HG02571 (cell line): ENCODE measurements at regions not wholly inside any gene's neighbourhood (a gene's known extent, or its start where the extent isn't known, plus 50 kb on each side); places are given as distances from the start of the nearest gene placed in this dataset.
"Not testable (repeated sequence)": the region's sequence is repeated elsewhere in the genome, so short reads cannot be mapped to it uniquely, and the experiment has no call there.

Experiments used
- ATAC-seq: cut with Tn5 transposase; IDR thresholded peaks from one replicate; pipeline ENCODE4 v1.9.1; 2021; ENCODE audit warnings: mild to moderate bottlenecking, moderate library complexity; ENCODE audit not compliant: unreplicated experiment

- no peak for ATAC-seq
Measured at GRCh38 chr5:81830596-81830995, 79.7 kb upstream of the SSBP2 start.

GRCh38 chr5:81829242-81829641, 78.3 kb upstream of the SSBP2 start:
- no peak for ATAC-seq

- ATAC-seq, result no peak
Measured at GRCh38 chr5:81827500-81827899, 76.6 kb upstream of the SSBP2 start.

- no peak for ATAC-seq
Measured at GRCh38 chr5:81826128-81826527, 75.2 kb upstream of the SSBP2 start.

- no peak for ATAC-seq
Measured at GRCh38 chr5:81825237-81825636, 74.3 kb upstream of the SSBP2 start.

GRCh38 chr5:81823736-81824135, 72.8 kb upstream of the SSBP2 start:
- ATAC-seq, result not testable (repeated sequence)

GRCh38 chr5:81820863-81821262, 70.0 kb upstream of the SSBP2 start:
- no peak for ATAC-seq

GRCh38 chr5:81820318-81820636, 69.4 kb upstream of the SSBP2 start:
- no peak for ATAC-seq

- ATAC-seq, result no peak
Measured at GRCh38 chr5:81819556-81820317, 68.8 kb upstream of the SSBP2 start.

- ATAC-seq, result no peak
Measured at GRCh38 chr5:81817980-81818379, 67.1 kb upstream of the SSBP2 start.

- ATAC-seq, result no peak
Measured at GRCh38 chr5:81817086-81817485, 66.2 kb upstream of the SSBP2 start.

- ATAC-seq, result no peak
Measured at GRCh38 chr5:81815321-81815720, 64.4 kb upstream of the SSBP2 start.

GRCh38 chr5:81808106-81808505, 57.2 kb upstream of the SSBP2 start:
- no peak for ATAC-seq

- no peak for ATAC-seq
Measured at GRCh38 chr5:81805086-81805485, 54.2 kb upstream of the SSBP2 start.

- ATAC-seq, result no peak
Measured at GRCh38 chr5:81803812-81804211, 52.9 kb upstream of the SSBP2 start.

- ATAC-seq, result no peak
Measured at GRCh38 chr5:81802625-81803024, 51.7 kb upstream of the SSBP2 start.

GRCh38 chr5:81802020-81802419, 51.1 kb upstream of the SSBP2 start:
- no peak for ATAC-seq

GRCh38 chr5:81800797-81801196, 49.9 kb upstream of the SSBP2 start:
- no peak for ATAC-seq
